Activated CD4-positive, alpha-beta T cell treated with anti-CD3 and anti-CD28 coated beads, Interleukin-2, amount 10 ng/mL, durations not matched to agents 7 days and 5 days (primary cell): ENCODE measurements at regions not wholly inside any gene's neighbourhood (a gene's known extent, or its start where the extent isn't known, plus 50 kb on each side); places are given as distances from the start of the nearest gene placed in this dataset.
"Not testable (repeated sequence)": the region's sequence is repeated elsewhere in the genome, so short reads cannot be mapped to it uniquely, and the experiment has no call there.

Source experiments
- CTCF ChIA-PET: fragments of 350-600 bp; sonication (Branson Sonifier 250); formaldehyde crosslinking; loops from one replicate; lab custom pipeline; 2021; ENCODE audit warnings: antibody characterized with exemption; lab: Charles Lee
- POLR2A ChIA-PET: fragments of 350-600 bp; sonication (Branson Sonifier 250); formaldehyde crosslinking; loops from one replicate; lab custom pipeline; 2021; ENCODE audit warnings: antibody characterized with exemption; lab: Charles Lee
- DNase-seq: peaks from one replicate; pipeline ENCODE4 v3.0.0-alpha.2; 2020
- H3K27ac Mint-ChIP-seq: one replicate; pipeline ENCODE4 v1.8.0; 2021; ENCODE audit warnings: mild to moderate bottlenecking, moderate library complexity, mixed read lengths
- H3K27me3 Mint-ChIP-seq: one replicate; pipeline ENCODE4 v1.8.0; 2021; ENCODE audit warnings: mixed read lengths
- H3K36me3 Mint-ChIP-seq: one replicate; pipeline ENCODE4 v1.8.0; 2021; ENCODE audit warnings: low read depth, mixed read lengths
- H3K4me1 Mint-ChIP-seq: one replicate; pipeline ENCODE4 v1.8.0; 2021; ENCODE audit warnings: mixed read lengths
- H3K4me3 Mint-ChIP-seq: one replicate; pipeline ENCODE4 v1.8.0; 2021; ENCODE audit warnings: mild to moderate bottlenecking, moderate library complexity, mixed read lengths
- H3K9me3 Mint-ChIP-seq: one replicate; pipeline ENCODE4 v1.8.0; 2021; ENCODE audit warnings: mixed read lengths

DNA sequence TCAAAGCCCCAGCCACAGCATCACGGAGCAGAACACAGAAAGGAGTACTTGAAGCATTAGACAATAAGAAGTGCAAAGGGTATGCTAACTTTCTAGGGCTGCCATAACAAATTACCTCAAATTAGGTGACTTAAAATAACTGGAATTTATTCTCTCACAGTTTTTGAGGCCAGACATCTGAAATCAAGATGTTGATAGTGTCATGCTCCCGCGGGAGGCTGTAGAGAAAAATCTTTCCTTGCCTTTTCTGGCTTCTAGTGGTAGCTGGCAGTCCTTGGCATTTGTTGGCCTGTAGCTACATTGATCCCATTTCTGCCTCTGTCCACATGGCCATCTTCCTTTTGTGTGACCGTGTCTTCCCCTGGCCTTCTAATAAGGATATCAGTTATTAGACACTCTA lies 51.9 kb upstream of the SPDL1 start:
- Mint-ChIP-seq H3K4me3 (no peak overlapping the region), H3K36me3 (no peaks in the 10 kb centered on the region), H3K4me1 (no peaks in the 10 kb centered on the region), H3K27ac (no peak overlapping the region), H3K27me3 (peaks cover 38% of the 10 kb centered on the region), H3K9me3 (no peaks in the 10 kb centered on the region)
- ChIA-PET CTCF (no interaction called here), POLR2A (no interaction called here)
- no peak for DNase-seq

DNA sequence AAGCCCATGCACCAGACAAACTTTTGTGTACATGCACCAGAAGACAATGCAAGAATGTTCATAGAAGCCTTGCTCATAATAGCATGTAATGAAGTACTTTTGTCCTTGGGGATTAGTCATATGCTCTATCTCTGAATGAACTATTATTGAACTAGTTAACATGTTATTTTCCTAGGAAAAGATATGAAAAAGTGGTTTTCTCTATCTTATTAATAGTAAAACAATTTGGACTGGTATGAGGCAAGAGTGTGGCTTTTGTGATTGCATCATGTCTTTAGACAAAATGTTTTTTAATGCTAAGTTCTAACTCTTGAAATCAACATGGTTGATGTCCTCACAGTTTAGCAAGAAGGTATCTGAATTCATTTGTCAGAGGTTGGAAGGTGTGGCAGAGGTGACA lies 55.7 kb upstream of the SPDL1 start:
- Mint-ChIP-seq H3K9me3 (no peaks in the 10 kb centered on the region), H3K27ac (no peak overlapping the region), H3K36me3 (no peaks in the 10 kb centered on the region), H3K4me3 (no peak overlapping the region), H3K4me1 (no peaks in the 10 kb centered on the region), H3K27me3 (peaks cover 36% of the 10 kb centered on the region)
- CTCF ChIA-PET = no interaction called here
- POLR2A ChIA-PET = no interaction called here
- no peak for DNase-seq

DNA sequence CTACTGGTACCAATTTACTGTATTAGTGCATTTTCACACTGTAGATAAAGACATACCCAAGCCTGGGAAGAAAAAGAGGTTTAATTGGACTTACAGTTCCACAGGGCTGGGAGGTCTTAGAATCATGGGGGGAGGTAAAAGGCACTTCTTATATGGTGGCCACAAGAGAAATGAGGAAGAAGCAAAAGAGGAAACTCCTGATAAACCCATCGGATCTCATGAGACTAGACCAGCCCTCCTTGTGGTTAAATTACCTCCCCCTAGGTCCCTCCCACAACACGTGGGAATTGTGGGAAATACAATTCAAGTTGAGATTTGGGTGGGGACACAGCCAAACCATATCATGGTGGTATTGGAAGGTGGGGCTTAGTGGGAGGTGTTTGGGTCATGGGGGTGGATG lies 56.5 kb upstream of the SPDL1 start:
- Mint-ChIP-seq H3K4me3 (no peak overlapping the region), H3K36me3 (no peaks in the 10 kb centered on the region), H3K9me3 (no peaks in the 10 kb centered on the region), H3K27me3 (peaks cover 37% of the 10 kb centered on the region), H3K27ac (no peak overlapping the region), H3K4me1 (no peaks in the 10 kb centered on the region)
- CTCF ChIA-PET = no interaction called here
- no peak for DNase-seq
- POLR2A ChIA-PET = no interaction called here

DNA sequence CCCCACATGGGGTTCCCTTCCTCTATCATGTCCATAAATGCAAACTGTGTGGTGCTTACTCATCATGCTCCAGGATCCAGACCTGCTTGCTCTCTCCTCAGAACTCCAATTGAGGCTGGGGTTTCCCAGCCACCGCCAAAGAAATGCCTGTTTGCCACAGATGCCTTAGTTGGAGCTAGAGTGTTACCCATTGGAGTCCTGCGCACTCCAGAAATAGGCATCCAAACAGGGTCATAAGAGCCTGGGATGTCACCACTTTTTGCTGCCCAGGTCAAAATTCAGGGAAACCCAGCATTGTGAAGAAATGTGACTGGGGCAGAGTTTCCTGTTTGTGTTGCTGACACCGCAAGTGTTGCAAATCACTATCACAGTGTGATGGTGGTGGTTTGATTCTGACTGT lies 60.7 kb upstream of the SPDL1 start:
- no peak for DNase-seq
- no peaks in the 10 kb centered on the region for H3K4me1 Mint-ChIP-seq
- H3K36me3 Mint-ChIP-seq = no peaks in the 10 kb centered on the region
- ChIA-PET POLR2A (no interaction called here), CTCF (interaction anchor here (1.3 kb wide), 1 partner anchor 14 kb away, joined by 3 read pairs; no protein-coding TSS in a partner anchor)
- H3K9me3 Mint-ChIP-seq = peaks cover 8% of the 10 kb centered on the region
- peaks cover 24% of the 10 kb centered on the region for H3K27me3 Mint-ChIP-seq
- H3K27ac Mint-ChIP-seq = no peak overlapping the region
- no peak overlapping the region for H3K4me3 Mint-ChIP-seq

DNA sequence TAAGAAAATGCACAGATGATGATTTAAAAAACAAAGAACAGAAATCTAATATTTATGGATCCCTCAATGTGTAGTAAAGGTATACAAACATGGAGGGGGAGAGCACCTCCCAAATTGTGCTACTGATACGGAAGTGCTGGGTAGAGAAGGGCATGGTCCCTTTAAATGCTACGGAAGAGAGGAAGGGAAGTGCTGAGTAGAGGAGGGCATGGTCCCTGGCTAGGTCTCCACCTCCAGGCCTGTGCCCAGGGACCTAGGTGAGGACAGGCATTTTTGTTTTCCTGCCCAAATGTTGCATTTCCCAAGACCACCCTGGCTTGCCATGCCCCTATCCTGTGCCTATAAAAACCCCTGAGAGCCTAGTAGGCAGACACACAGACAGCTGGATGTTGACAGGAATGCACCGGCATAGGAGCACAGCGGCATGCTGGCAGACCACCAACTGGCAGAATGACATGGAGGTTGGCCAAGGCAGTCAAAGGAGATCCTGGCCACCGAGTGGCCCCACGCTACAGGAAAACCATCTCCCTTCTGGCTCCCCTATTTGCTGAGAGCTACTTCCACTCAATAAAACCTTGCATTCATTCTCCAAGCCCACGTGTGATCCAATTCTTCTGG lies 62.1 kb upstream of the SPDL1 start:
- H3K4me3 Mint-ChIP-seq = no peak overlapping the region
- ChIA-PET POLR2A (no interaction called here), CTCF (no interaction called here)
- peaks cover 8% of the 10 kb centered on the region for H3K9me3 Mint-ChIP-seq
- H3K36me3 Mint-ChIP-seq = no peaks in the 10 kb centered on the region
- no peak overlapping the region for H3K27ac Mint-ChIP-seq
- peaks cover 11% of the 10 kb centered on the region for H3K27me3 Mint-ChIP-seq
- DNase-seq = no peak
- H3K4me1 Mint-ChIP-seq = no peaks in the 10 kb centered on the region

DNA sequence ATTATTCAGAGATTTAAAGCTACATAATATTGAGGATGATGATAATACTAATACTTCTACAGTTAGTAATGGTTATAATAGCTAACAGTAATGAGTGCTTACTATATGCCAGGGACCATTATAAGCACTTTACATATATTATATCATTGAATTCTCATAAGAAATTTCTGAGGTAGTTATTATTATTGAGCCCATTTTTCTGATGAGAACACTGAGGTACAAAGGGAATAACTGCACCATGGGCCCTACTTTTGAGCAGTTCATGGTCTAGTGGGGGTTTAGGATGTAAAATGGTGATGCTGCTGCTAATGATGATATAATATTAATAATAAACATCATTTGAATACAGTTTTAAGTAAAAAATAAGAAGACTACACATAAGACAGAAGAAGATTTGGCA lies 64.2 kb upstream of the SPDL1 start:
- no peak for DNase-seq
- Mint-ChIP-seq H3K27me3 (peaks cover 8% of the 10 kb centered on the region), H3K4me1 (no peaks in the 10 kb centered on the region), H3K9me3 (peaks cover 8% of the 10 kb centered on the region), H3K36me3 (no peaks in the 10 kb centered on the region), H3K27ac (no peak overlapping the region), H3K4me3 (no peak overlapping the region)
- POLR2A ChIA-PET = no interaction called here
- CTCF ChIA-PET = no interaction called here

DNA sequence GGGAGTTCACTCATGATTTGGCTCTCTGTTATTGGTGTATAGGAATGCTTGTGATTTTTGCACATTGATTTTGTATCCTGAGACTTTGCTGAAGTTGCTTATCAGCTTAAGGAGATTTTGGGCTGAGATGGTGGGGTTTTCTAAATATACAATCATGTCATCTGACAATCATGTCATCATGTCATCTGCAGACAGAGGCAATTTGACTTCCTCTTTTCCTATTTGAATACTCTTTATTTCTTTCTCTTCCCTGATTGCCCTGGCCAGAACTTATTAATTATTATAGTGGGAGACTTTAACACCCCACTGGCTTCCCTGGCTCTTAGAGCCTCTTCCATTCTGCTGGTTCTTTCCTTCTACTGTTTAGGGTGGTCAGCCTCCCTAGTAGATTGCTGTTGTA lies 64.8 kb upstream of the SPDL1 start:
- DNase-seq, H3K9me3 Mint-ChIP-seq, H3K27me3 Mint-ChIP-seq, H3K27ac Mint-ChIP-seq, POLR2A ChIA-PET, H3K4me3 Mint-ChIP-seq, H3K4me1 Mint-ChIP-seq, CTCF ChIA-PET, H3K36me3 Mint-ChIP-seq: not testable (repeated sequence)

DNA sequence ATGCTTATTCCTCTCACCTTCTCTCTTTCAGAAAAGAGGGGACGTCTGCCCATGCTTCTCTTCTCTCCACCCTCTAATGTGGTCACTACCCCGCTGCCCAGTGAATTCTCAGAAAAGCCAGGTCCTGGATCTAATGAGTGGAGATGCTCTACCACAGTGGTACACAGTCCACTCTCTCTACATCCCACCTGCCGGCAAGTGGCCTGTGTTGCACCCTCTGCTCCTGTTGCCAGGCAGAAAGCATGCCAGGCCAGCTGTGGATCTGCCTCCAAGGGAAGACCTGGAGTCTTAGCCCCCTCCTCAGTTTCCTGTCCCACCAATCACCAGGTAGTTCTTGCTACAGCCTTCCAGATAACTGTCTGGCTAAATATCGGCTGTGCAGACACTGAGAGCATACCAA lies 71.2 kb upstream of the SPDL1 start:
- no peaks in the 10 kb centered on the region for H3K4me1 Mint-ChIP-seq
- H3K4me3 Mint-ChIP-seq = no peak overlapping the region
- H3K9me3 Mint-ChIP-seq = no peaks in the 10 kb centered on the region
- no peaks in the 10 kb centered on the region for H3K27me3 Mint-ChIP-seq
- no peak for DNase-seq
- no peak overlapping the region for H3K27ac Mint-ChIP-seq
- CTCF ChIA-PET = no interaction called here
- POLR2A ChIA-PET = no interaction called here
- no peaks in the 10 kb centered on the region for H3K36me3 Mint-ChIP-seq

DNA sequence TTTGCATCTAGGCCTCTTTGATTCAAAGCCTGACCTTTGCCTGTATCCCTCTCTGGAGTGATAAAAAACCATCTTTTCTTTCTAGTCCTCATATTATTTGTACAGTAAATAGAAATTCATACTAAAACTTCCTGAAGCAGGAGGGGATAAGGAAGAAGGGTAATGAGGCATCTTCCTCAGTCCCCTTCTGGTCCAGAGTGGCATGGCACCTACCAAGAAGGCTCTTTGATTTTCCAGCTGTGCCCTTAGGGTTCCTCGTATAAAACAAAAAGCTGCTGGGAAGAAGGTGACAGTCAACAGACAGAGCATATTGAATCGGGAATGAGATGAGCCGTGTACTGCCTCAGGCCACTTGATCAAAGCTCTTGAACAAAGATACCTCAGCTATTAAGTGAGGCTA lies 71.9 kb upstream of the SPDL1 start:
- no peaks in the 10 kb centered on the region for H3K9me3 Mint-ChIP-seq
- no peaks in the 10 kb centered on the region for H3K4me1 Mint-ChIP-seq
- no peaks in the 10 kb centered on the region for H3K36me3 Mint-ChIP-seq
- no peak for DNase-seq
- ChIA-PET POLR2A (no interaction called here), CTCF (interaction anchor here (0.6 kb wide), 1 partner anchor 126 kb away, joined by 3 read pairs; no protein-coding TSS in a partner anchor)
- H3K27ac Mint-ChIP-seq = no peak overlapping the region
- H3K27me3 Mint-ChIP-seq = peaks cover 2% of the 10 kb centered on the region
- no peak overlapping the region for H3K4me3 Mint-ChIP-seq

DNA sequence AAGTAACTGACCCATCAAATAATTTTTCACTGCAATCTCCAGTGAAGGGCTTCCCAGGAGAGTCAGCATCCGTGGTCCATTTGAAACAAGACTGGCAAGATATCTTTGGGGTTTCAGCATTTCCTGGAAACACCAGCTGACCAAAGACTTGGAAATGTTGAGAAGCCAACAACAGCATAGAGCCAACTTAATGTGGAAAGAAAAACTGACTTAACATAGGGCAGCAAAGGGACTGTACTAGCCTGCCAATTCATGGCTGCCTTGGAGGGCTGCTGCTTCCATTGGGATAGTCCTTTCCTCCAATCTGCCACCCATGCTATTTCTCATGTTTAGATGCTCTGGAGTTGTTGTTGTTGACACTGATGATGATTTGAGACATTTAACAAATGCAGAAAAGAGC lies 76.5 kb upstream of the SPDL1 start:
- Mint-ChIP-seq H3K4me3 (no peak overlapping the region), H3K27me3 (peaks cover 29% of the 10 kb centered on the region), H3K9me3 (no peaks in the 10 kb centered on the region), H3K27ac (no peak overlapping the region), H3K4me1 (no peaks in the 10 kb centered on the region), H3K36me3 (no peaks in the 10 kb centered on the region)
- POLR2A ChIA-PET = no interaction called here
- CTCF ChIA-PET = no interaction called here
- DNase-seq = no peak

DNA sequence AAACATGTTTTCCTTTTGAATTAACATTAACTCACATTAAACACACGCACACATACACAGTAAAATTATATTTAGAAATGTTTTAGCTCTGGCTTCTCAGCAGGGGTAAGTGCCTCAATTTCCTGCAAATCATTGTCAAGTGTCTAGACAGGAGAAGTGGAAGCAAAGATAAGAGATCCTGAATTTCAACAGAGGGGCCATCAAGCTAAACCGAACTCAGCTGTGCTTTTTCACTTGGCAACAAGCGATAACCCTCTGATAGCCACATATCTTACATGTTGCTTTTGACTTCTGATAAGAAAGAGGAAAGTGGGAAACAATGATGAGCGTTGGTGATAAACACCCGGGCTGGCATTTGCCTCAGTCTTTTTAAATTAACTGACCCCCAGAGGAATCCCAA lies 79.7 kb upstream of the SPDL1 start:
- H3K27ac Mint-ChIP-seq = no peak overlapping the region
- H3K27me3 Mint-ChIP-seq = peaks cover 29% of the 10 kb centered on the region
- H3K36me3 Mint-ChIP-seq = no peaks in the 10 kb centered on the region
- no peak overlapping the region for H3K4me3 Mint-ChIP-seq
- no peaks in the 10 kb centered on the region for H3K9me3 Mint-ChIP-seq
- CTCF ChIA-PET = interaction anchor here (0.6 kb wide), 1 partner anchor 388 kb away, joined by 3 read pairs; no protein-coding TSS in a partner anchor
- POLR2A ChIA-PET = no interaction called here
- DNase-seq = no peak
- no peaks in the 10 kb centered on the region for H3K4me1 Mint-ChIP-seq

DNA sequence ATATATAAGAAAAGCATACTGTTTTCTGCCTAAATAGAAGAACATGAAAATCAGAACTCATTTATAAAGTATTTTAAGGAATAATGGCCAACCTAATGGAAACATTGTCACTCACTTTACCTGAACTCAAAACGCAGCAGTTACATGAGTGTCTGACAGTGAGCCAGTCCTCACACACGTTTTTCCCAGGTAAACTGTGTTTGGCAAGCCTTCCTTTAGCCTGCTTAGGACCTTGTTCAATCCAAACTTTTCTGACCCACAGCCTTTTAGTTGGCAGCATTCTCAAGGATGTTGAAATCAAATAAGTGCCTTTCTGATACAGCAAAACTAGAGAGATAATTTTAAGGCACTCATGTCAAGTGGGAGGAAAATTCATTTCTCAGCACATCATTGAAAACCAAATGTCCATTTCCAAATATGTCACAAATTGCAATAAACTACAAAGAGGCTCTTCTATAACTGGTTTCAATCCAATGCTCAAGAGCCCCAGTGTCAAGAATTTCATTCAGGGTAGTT lies 83.5 kb upstream of the SPDL1 start:
- POLR2A ChIA-PET = no interaction called here
- no peaks in the 10 kb centered on the region for H3K4me1 Mint-ChIP-seq
- H3K4me3 Mint-ChIP-seq = no peak overlapping the region
- no peaks in the 10 kb centered on the region for H3K36me3 Mint-ChIP-seq
- DNase-seq = no peak
- no peak overlapping the region for H3K27ac Mint-ChIP-seq
- no peaks in the 10 kb centered on the region for H3K9me3 Mint-ChIP-seq
- CTCF ChIA-PET = no interaction called here
- peaks cover 21% of the 10 kb centered on the region for H3K27me3 Mint-ChIP-seq

DNA sequence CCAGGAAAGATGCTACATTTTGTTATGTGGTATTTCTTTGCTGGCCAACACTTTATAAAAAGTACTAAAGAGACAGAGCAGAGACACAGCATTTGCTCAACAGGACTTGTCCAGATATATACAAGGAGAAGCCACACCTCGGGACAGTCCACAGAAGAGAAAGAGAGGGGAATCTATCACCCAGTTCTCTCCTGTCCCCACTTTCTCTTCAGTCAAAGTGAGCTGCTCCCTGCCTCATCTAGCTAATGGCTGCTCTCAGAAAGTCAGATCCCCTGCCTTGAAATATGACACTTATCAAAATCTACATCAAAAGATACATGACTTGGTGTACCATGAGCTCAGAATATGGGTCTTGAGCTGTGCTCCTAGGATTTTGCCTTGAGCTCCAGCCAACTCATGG lies 86.7 kb upstream of the SPDL1 start:
- Mint-ChIP-seq H3K9me3 (no peaks in the 10 kb centered on the region), H3K4me1 (no peaks in the 10 kb centered on the region), H3K36me3 (no peaks in the 10 kb centered on the region), H3K27ac (no peak overlapping the region), H3K27me3 (peaks cover 3% of the 10 kb centered on the region), H3K4me3 (no peak overlapping the region)
- ChIA-PET POLR2A (no interaction called here), CTCF (no interaction called here)
- no peak for DNase-seq

DNA sequence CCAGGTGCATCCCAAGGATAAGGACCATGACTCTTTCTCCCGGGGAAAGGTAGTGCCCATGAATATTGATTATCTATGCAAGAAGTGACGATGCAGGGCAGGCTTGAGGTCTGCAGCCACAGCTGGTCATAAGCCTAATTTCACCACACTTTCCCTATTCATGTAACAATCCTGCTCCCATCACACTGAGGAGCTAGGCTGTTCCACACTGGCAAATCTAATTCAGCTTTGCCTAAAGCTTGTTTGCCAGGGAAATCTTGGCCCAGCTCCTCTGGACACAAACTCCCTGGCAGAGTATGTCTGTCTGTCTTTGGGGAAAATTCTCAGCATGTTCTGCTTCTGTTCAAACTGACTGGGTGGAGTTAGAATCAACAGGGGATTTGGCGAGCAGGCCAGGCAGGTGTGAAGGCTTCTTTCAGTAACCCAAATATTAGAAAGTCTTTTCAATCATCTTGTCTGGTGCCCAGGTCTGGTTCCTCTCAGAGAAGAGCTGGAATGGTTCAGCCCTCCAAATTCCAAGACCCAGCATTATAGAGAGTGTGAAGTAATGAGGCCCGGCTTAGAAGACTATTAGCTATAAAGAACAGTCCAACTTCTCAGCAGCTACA lies 88.5 kb upstream of the SPDL1 start:
- no peak overlapping the region for H3K27ac Mint-ChIP-seq
- H3K27me3 Mint-ChIP-seq = peaks cover 4% of the 10 kb centered on the region
- CTCF ChIA-PET = no interaction called here
- DNase-seq = no peak
- H3K36me3 Mint-ChIP-seq = no peaks in the 10 kb centered on the region
- POLR2A ChIA-PET = no interaction called here
- H3K9me3 Mint-ChIP-seq = no peaks in the 10 kb centered on the region
- no peak overlapping the region for H3K4me3 Mint-ChIP-seq
- no peaks in the 10 kb centered on the region for H3K4me1 Mint-ChIP-seq
